OCI-LY3 (cell line): ENCODE measurements at regions not wholly inside any gene's neighbourhood (a gene's known extent, or its start where the extent isn't known, plus 50 kb on each side); places are given as distances from the start of the nearest gene placed in this dataset.

Source experiments
- CTCF ChIP-seq: fragments of 200-600, 300-600 bp; sonication (generic); IDR thresholded peaks from 2 replicates; pipeline ENCODE4 v1.5.1; 2014; ENCODE audit warnings: antibody characterized with exemption, low read length, low read depth
- EZH2phosphoT487 ChIP-seq: fragments of 200-600 bp; shearing (Covaris generic); IDR thresholded peaks from 2 replicates; pipeline ENCODE4 v1.6.1; 2018; ENCODE audit warnings: antibody characterized with exemption, mixed run types, low read depth

GRCh38 chr12:42855362-42855950 is 265.9 kb upstream of the PRICKLE1 start:
- TF ChIP-seq CTCF (no peak), EZH2phosphoT487 (no peak)
